HUES6 (cell line): ENCODE measurements at regions not wholly inside any gene's neighbourhood (a gene's known extent, or its start where the extent isn't known, plus 50 kb on each side); places are given as distances from the start of the nearest gene placed in this dataset.
"Not testable (repeated sequence)": the region's sequence is repeated elsewhere in the genome, so short reads cannot be mapped to it uniquely, and the experiment has no call there.

Experiments
- H3K27ac ChIP-seq: 2 replicates; pipeline ENCODE4 v1.7.0; 2013; ENCODE audit warnings: low read depth, mild to moderate bottlenecking, low read length, inconsistent platforms
- H3K27me3 ChIP-seq: 2 replicates; pipeline ENCODE4 v1.6.1; 2013; ENCODE audit warnings: low read length; ENCODE audit not compliant: control insufficient read depth, insufficient read depth
- H3K36me3 ChIP-seq: 2 replicates; pipeline ENCODE4 v1.6.1; 2013; ENCODE audit warnings: low read length; ENCODE audit not compliant: control insufficient read depth, insufficient read depth
- H3K4me1 ChIP-seq: 2 replicates; pipeline ENCODE4 v1.6.1; 2013; ENCODE audit warnings: low read length; ENCODE audit not compliant: control insufficient read depth, insufficient read depth
- H3K4me3 ChIP-seq: 2 replicates; pipeline ENCODE4 v1.5.1; 2013; ENCODE audit warnings: low read depth, low read length
- H3K9ac ChIP-seq: one replicate; pipeline ENCODE4 v1.6.1; 2013; ENCODE audit warnings: mild to moderate bottlenecking, low read length
- H3K9me3 ChIP-seq: 2 replicates; pipeline ENCODE4 v1.6.1; 2013; ENCODE audit warnings: low read depth, low read length; ENCODE audit not compliant: control insufficient read depth, insufficient read depth

- not testable (repeated sequence) for H3K27me3 ChIP-seq, H3K4me3 ChIP-seq, H3K27ac ChIP-seq, H3K4me1 ChIP-seq, H3K36me3 ChIP-seq, H3K9ac ChIP-seq, H3K9me3 ChIP-seq
Observed at GRCh38 chr6:112955743-112956142, 608.6 kb downstream of the RFPL4B start.

DNA sequence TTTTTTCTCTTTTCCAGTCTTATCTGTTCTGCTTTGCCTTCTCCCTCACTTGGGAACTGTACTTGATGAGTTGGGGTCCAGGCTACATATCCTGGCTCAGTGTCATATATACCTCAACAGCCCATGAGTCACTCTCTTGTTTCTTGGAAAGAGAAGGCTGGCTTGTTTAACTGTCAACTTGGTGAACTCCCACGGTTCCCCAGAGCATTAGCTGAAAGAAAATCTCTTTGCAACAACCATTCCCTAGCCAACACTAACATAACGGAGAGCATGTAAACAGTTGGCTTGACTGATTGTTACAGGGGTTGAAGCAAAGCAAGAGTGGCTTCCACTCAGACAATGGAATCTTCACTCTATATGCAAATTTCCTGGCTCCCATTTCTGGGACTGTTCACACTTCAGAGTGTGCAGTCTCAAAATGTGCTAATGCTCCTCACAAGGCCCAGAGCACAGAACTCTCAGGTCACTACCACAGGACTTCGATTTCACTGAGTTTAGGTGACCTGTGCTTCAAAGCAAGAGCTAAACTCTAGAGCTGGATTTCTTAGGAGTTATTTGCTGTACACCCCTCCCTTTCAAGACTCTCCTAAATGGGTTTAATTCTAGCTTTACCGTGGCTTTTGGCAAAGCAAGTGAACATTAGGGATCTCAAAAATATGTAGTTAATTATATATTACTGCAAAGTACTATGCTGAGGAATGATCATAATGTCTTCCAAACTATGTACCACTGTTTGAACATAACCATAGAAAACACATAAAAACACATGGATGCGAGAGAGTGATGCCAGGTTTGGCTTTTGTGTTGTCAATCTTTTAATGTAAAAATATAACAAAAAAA is 609.8 kb downstream of the RFPL4B start:
- no peak overlapping the region for H3K9ac ChIP-seq
- H3K9me3 ChIP-seq: no peaks in the 10 kb centered on the region
- H3K4me3 ChIP-seq: no peak overlapping the region
- peaks cover 3% of the 10 kb centered on the region; the same call in 1 of the 2 replicates for H3K4me1 ChIP-seq
- no peaks in the 10 kb centered on the region for H3K36me3 ChIP-seq
- no peak overlapping the region for H3K27ac ChIP-seq
- no peaks in the 10 kb centered on the region for H3K27me3 ChIP-seq

- Histone ChIP-seq H3K27me3 (no peaks in the 10 kb centered on the region), H3K4me3 (no peak overlapping the region), H3K4me1 (peaks cover 3% of the 10 kb centered on the region; the same call in 1 of the 2 replicates), H3K9me3 (no peaks in the 10 kb centered on the region), H3K36me3 (no peaks in the 10 kb centered on the region), H3K9ac (no peak overlapping the region), H3K27ac (no peak overlapping the region)
Observed at GRCh38 chr6:112957536-112957916, 610.4 kb downstream of the RFPL4B start.

DNA sequence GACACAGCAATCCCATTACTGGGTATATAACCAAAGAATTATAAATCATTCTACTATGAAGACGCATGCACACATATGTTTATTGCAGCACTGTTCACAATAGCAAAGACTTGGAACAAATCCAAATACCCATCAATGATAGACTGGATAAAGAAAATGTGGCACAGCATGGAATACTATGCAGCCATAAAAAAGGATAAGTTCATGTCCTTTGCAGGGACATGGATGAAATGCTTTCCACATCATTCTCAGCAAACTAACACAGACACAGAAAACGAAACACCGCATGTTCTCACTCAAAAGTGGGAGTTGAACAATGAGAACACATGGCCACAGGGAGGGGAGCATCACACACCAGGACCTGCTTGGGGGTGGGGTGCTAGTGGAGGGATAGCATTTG is 613.0 kb downstream of the RFPL4B start:
- not testable (repeated sequence) for H3K9me3 ChIP-seq, H3K27ac ChIP-seq, H3K4me3 ChIP-seq, H3K4me1 ChIP-seq, H3K27me3 ChIP-seq, H3K36me3 ChIP-seq, H3K9ac ChIP-seq

GRCh38 chr6:112967974-112968373 is 620.8 kb downstream of the RFPL4B start:
- Histone ChIP-seq H3K27me3 (no peaks in the 10 kb centered on the region), H3K9ac (no peak overlapping the region), H3K27ac (no peak overlapping the region), H3K4me3 (no peak overlapping the region), H3K36me3 (no peaks in the 10 kb centered on the region), H3K4me1 (no peaks in the 10 kb centered on the region), H3K9me3 (peaks cover 23% of the 10 kb centered on the region)

DNA sequence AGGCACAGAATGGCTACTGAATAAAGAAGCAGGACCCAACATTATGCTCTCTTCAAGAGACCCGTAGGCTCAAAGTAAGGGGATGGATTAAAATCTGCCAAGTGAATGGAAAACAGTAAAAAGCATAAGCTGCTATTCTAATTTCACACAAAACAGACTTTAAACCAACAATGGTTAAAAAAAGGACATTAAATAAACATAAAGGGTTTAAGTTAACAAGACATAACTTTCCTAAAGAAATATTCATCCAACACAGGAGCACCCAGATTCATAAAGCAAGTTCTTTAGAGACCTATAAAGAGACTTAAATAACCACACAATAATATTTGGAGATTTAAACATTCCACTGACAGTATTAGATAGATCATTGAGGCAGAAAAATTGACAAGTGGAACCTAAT is 624.5 kb downstream of the RFPL4B start:
- Histone ChIP-seq H3K9ac (no peak overlapping the region), H3K4me3 (no peak overlapping the region), H3K4me1 (no peaks in the 10 kb centered on the region), H3K27ac (no peak overlapping the region), H3K36me3 (no peaks in the 10 kb centered on the region), H3K9me3 (peaks cover 23% of the 10 kb centered on the region), H3K27me3 (no peaks in the 10 kb centered on the region)

DNA sequence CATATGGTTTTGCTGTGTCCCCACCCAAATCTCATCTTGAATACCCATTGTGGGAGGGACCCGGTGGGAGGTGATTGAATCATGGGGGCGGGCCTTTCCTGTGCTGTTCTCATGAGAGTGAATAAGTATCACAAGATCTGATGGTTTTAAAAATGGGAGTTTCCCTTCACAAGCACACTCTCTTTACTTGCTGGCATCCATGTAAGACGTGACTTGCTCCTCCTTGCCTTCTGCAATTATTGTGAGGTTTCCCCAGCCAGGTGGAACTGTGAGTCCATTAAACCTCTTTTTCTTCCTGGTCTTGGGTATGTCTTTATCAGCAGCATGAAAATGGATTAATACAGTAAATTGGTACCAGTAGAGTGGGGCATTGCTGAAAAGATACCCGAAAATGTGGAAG is 627.8 kb downstream of the RFPL4B start:
- not testable (repeated sequence) for H3K27me3 ChIP-seq, H3K9ac ChIP-seq, H3K9me3 ChIP-seq, H3K36me3 ChIP-seq, H3K4me1 ChIP-seq, H3K4me3 ChIP-seq, H3K27ac ChIP-seq

DNA sequence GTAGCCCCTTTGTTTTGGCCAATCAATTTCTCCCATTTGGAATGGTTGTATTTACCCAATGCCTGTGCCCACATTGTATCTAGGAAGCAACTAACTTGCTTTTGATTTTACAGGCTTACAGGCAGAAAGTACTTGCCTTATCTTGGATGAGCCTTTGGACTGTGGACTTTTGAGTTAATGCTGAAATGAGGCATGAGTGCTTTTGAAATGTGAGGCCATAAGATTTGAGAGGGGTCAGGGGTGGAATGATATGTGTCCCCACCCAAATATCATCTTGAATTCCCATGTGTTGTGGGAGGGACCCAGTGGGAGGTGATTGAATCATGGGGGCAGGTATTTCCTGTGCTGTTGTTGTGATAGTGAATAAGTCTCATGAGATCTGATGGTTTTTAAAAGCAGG is 629.4 kb downstream of the RFPL4B start:
- H3K9me3 ChIP-seq, H3K27ac ChIP-seq, H3K4me1 ChIP-seq, H3K36me3 ChIP-seq, H3K4me3 ChIP-seq, H3K9ac ChIP-seq, H3K27me3 ChIP-seq: not testable (repeated sequence)

- Histone ChIP-seq H3K4me1 (0 out of 2 replicates have a peak, but pooled peaks cover under 1% of the 10 kb centered on the region), H3K9me3 (0 out of 2 replicates have a peak, but pooled peaks cover 3% of the 10 kb centered on the region), H3K9ac (no peak overlapping the region), H3K4me3 (no peak overlapping the region), H3K27me3 (no peaks in the 10 kb centered on the region), H3K36me3 (no peaks in the 10 kb centered on the region), H3K27ac (no peak overlapping the region)
Observed at GRCh38 chr6:112979830-112980229, 632.7 kb downstream of the RFPL4B start.

DNA sequence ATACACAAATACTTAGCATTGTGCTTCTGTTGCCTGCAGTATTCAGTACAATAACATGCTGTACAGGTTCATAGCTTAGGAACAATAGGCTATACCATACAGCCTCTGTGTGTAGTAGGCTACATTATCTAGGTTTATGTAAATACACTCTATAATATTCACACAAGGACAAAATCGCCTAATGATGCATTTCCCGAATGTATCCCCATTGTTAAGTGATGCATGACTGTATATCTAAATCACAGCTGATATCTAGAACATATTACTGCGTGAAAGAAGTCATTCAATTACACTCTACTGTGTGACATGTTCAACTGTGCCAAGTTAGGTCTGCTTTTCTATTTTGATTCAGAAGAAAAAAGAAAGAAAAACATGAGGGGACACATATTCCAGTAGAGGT is 633.5 kb downstream of the RFPL4B start:
- Histone ChIP-seq H3K27ac (no peak overlapping the region), H3K4me1 (peaks cover 4% of the 10 kb centered on the region; the same call in 1 of the 2 replicates), H3K36me3 (no peaks in the 10 kb centered on the region), H3K4me3 (no peak overlapping the region), H3K9me3 (0 out of 2 replicates have a peak, but pooled peaks cover 3% of the 10 kb centered on the region), H3K9ac (no peak overlapping the region), H3K27me3 (no peaks in the 10 kb centered on the region)

DNA sequence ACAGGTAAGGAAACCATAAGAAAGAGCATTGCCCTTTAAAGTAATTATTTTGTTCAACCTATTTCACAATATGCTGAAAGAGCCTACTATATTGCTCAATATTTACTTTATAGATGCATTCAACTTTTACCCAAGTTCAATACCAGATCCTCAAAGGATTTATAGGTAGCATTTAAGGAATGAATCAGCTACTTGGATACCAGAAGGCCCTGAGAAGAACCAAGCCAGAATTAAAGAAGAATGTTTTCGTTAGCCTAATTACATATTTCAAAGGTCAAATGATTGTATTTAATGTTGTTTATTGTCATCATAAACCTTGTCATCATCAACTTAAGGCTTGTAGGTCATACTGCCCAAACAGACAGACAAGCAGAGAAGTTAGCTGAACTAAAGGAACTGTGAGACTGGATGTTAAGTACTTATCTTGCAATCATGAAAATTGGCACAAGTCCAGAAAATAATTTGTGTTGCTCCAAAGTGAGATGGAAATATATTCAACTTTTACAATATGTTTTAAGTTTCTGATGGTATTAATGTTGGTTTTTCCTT is 636.7 kb downstream of the RFPL4B start:
- H3K27me3 ChIP-seq: no peaks in the 10 kb centered on the region
- H3K4me3 ChIP-seq: no peak overlapping the region
- H3K4me1 ChIP-seq: peaks cover 4% of the 10 kb centered on the region; the same call in 1 of the 2 replicates
- no peak overlapping the region for H3K27ac ChIP-seq
- H3K36me3 ChIP-seq: no peaks in the 10 kb centered on the region
- no peak overlapping the region for H3K9ac ChIP-seq
- H3K9me3 ChIP-seq: no peaks in the 10 kb centered on the region
